Lower lobe of right lung (tissue), 2 donors: ENCODE measurements at regions not wholly inside any gene's neighbourhood (a gene's known extent, or its start where the extent isn't known, plus 50 kb on each side); places are given as distances from the start of the nearest gene placed in this dataset.

ENCODE experiments used
- ATAC-seq, 2 donors: fragments of 200-7000 bp; cut with Tn5 transposase; one replicate each; pipeline ENCODE4 v1.9.1; 2020 to 2022; ENCODE audit warnings: mild to moderate bottlenecking in 2 of 2, moderate library complexity in 2 of 2
- DNase-seq: peaks from one replicate; pipeline ENCODE4 v3.0.0-alpha.2; 2020
- H3K27ac ChIP-seq: fragments of 200-600 bp; one replicate; pipeline ENCODE4 v1.8.0; 2022
- H3K27me3 ChIP-seq: fragments of 200-600 bp; one replicate; pipeline ENCODE4 v1.8.0; 2022; ENCODE audit warnings: low read depth
- H3K36me3 ChIP-seq: fragments of 200-600 bp; one replicate; pipeline ENCODE4 v1.8.0; 2022; ENCODE audit warnings: mild to moderate bottlenecking
- H3K4me1 ChIP-seq: fragments of 200-600 bp; one replicate; pipeline ENCODE4 v1.8.0; 2022
- H3K4me3 ChIP-seq: fragments of 200-600 bp; one replicate; pipeline ENCODE4 v1.8.0; 2022; ENCODE audit warnings: mild to moderate bottlenecking
- H3K9me3 ChIP-seq: fragments of 200-600 bp; one replicate; pipeline ENCODE4 v1.8.0; 2022
- CTCF ChIP-seq: fragments of 200-600 bp; IDR thresholded peaks from one replicate; pipeline ENCODE4 v1.8.0; 2022; ENCODE audit warnings: antibody characterized with exemption, mild to moderate bottlenecking
- intact Hi-C: fragments of 100-400 bp; cut with DNase I; formaldehyde crosslinking; loops from one replicate; pipeline ENCODE4 v1.11.0; 2022
- donor health status: DM: no; HTN: yes; CAD: no; lungs with severe emphysema.

GRCh38 chr4:66430856-66431255, 760.6 kb upstream of the EPHA5 start:
- no peaks in the 10 kb centered on the region for H3K36me3 ChIP-seq
- no peaks in the 10 kb centered on the region for H3K4me1 ChIP-seq
- H3K9me3 ChIP-seq: no peaks in the 10 kb centered on the region
- DNase-seq (no peak), ATAC-seq (no peak)
- no peak overlapping the region for H3K4me3 ChIP-seq
- intact Hi-C loops: no loop called here
- no peak overlapping the region for H3K27ac ChIP-seq
- no peak for TF ChIP-seq CTCF
- no peaks in the 10 kb centered on the region for H3K27me3 ChIP-seq

GRCh38 chr4:66429276-66429675, 759.0 kb upstream of the EPHA5 start:
- Histone ChIP-seq H3K9me3 (no peaks in the 10 kb centered on the region), H3K27me3 (no peaks in the 10 kb centered on the region), H3K27ac (no peak overlapping the region), H3K4me3 (no peak overlapping the region), H3K36me3 (no peaks in the 10 kb centered on the region), H3K4me1 (no peaks in the 10 kb centered on the region)
- ATAC-seq (no peak), DNase-seq (no peak)
- intact Hi-C loops: no loop called here
- no peak for TF ChIP-seq CTCF

- Histone ChIP-seq H3K4me3 (no peak overlapping the region), H3K27me3 (no peaks in the 10 kb centered on the region), H3K36me3 (no peaks in the 10 kb centered on the region), H3K4me1 (no peaks in the 10 kb centered on the region), H3K9me3 (no peaks in the 10 kb centered on the region), H3K27ac (no peak overlapping the region)
- no peak for TF ChIP-seq CTCF
- DNase-seq: no peak
- no peak for ATAC-seq
- intact Hi-C loops: no loop called here
Measured at GRCh38 chr4:66416425-66416824, 746.1 kb upstream of the EPHA5 start.

GRCh38 chr4:66404141-66404540, 733.9 kb upstream of the EPHA5 start:
- Histone ChIP-seq H3K4me1 (no peaks in the 10 kb centered on the region), H3K27me3 (no peaks in the 10 kb centered on the region), H3K9me3 (no peaks in the 10 kb centered on the region), H3K27ac (no peak overlapping the region), H3K4me3 (no peak overlapping the region), H3K36me3 (no peaks in the 10 kb centered on the region)
- TF ChIP-seq CTCF: no peak
- ATAC-seq (no peak), DNase-seq (no peak)
- intact Hi-C loops: no loop called here

- Histone ChIP-seq H3K36me3 (no peaks in the 10 kb centered on the region), H3K9me3 (no peaks in the 10 kb centered on the region), H3K4me3 (no peak overlapping the region), H3K27me3 (no peaks in the 10 kb centered on the region), H3K4me1 (no peaks in the 10 kb centered on the region), H3K27ac (no peak overlapping the region)
- intact Hi-C loops: no loop called here
- ATAC-seq (no peak), DNase-seq (no peak)
- no peak for TF ChIP-seq CTCF
Measured at GRCh38 chr4:66376921-66377320, 706.6 kb upstream of the EPHA5 start.

GRCh38 chr4:66376396-66376795, 706.1 kb upstream of the EPHA5 start:
- intact Hi-C loops: no loop called here
- DNase-seq: no peak
- no peak for TF ChIP-seq CTCF

More at GRCh38 chr4:66376396-66376795, 706.1 kb upstream of the EPHA5 start:
- H3K36me3 ChIP-seq: no peaks in the 10 kb centered on the region
- H3K27ac ChIP-seq: no peak overlapping the region
- H3K4me3 ChIP-seq: no peak overlapping the region
- no peak for ATAC-seq
- H3K27me3 ChIP-seq: no peaks in the 10 kb centered on the region
- H3K9me3 ChIP-seq: no peaks in the 10 kb centered on the region
- no peaks in the 10 kb centered on the region for H3K4me1 ChIP-seq
